Central memory CD8-positive, alpha-beta T cell (primary cell): ENCODE measurements at regions not wholly inside any gene's neighbourhood (a gene's known extent, or its start where the extent isn't known, plus 50 kb on each side); places are given as distances from the start of the nearest gene placed in this dataset.
"Not testable (repeated sequence)": the region's sequence is repeated elsewhere in the genome, so short reads cannot be mapped to it uniquely, and the experiment has no call there.

Experiments used
- ATAC-seq: fragments of 150-1000 bp; cut with Tn5 transposase; replicated peaks from 2 replicates; pipeline ENCODE4 v1.10.0; 2022; ENCODE audit warnings: mild to moderate bottlenecking, moderate FRiP score, moderate number of reproducible peaks; ENCODE audit not compliant: poor library complexity, severe bottlenecking; ENCODE audit errors: extremely low read depth
- DNase-seq, 2 donors: peaks; one replicate each; pipeline ENCODE4 v3.0.0; 2021; ENCODE audit warnings: low spot score in 2 of 2
- H3K27ac Mint-ChIP-seq: one replicate; pipeline ENCODE4 v1.8.0; 2022; ENCODE audit warnings: low read depth, mild to moderate bottlenecking, moderate library complexity, mixed read lengths
- H3K27me3 Mint-ChIP-seq: one replicate; pipeline ENCODE4 v1.8.0; 2022; ENCODE audit warnings: mixed read lengths
- H3K36me3 Mint-ChIP-seq: one replicate; pipeline ENCODE4 v1.8.0; 2022; ENCODE audit warnings: mild to moderate bottlenecking, moderate library complexity, mixed read lengths; ENCODE audit not compliant: insufficient read depth
- H3K4me1 Mint-ChIP-seq: one replicate; pipeline ENCODE4 v1.8.0; 2022; ENCODE audit warnings: mixed read lengths
- H3K4me3 Mint-ChIP-seq: one replicate; pipeline ENCODE4 v1.8.0; 2022; ENCODE audit warnings: mild to moderate bottlenecking, moderate library complexity, mixed read lengths
- H3K9me3 Mint-ChIP-seq: one replicate; pipeline ENCODE4 v1.8.0; 2022; ENCODE audit warnings: mixed read lengths

- H3K27me3 Mint-ChIP-seq = no peaks in the 10 kb centered on the region
- H3K36me3 Mint-ChIP-seq = peaks cover 7% of the 10 kb centered on the region
- H3K27ac Mint-ChIP-seq = no peak overlapping the region
- ATAC-seq (no peak), DNase-seq (no peak)
- no peak overlapping the region for H3K4me3 Mint-ChIP-seq
- H3K9me3 Mint-ChIP-seq = no peaks in the 10 kb centered on the region
- H3K4me1 Mint-ChIP-seq = peaks cover 9% of the 10 kb centered on the region
These were observed 51.1 kb downstream of the DOP1B start for GRCh38 chr21:36207577-36208320.

GRCh38 chr21:36208326-36209013 lies 51.8 kb downstream of the DOP1B start:
- ATAC-seq = no peak
- H3K4me3 Mint-ChIP-seq = no peak overlapping the region
- H3K36me3 Mint-ChIP-seq = peaks cover 7% of the 10 kb centered on the region

GRCh38 chr21:36209626-36210171 lies 53.1 kb downstream of the DOP1B start:
- DNase-seq (peak in 1 of 2 donors; percentile 15), ATAC-seq (no peak)
- Mint-ChIP-seq H3K9me3 (no peaks in the 10 kb centered on the region), H3K36me3 (peaks cover 9% of the 10 kb centered on the region), H3K27ac (no peak overlapping the region), H3K27me3 (no peaks in the 10 kb centered on the region), H3K4me1 (peaks cover 9% of the 10 kb centered on the region), H3K4me3 (no peak overlapping the region)

More at GRCh38 chr21:36208326-36209013, 51.8 kb downstream of the DOP1B start:
- Mint-ChIP-seq H3K4me1 (peaks cover 9% of the 10 kb centered on the region), H3K27me3 (no peaks in the 10 kb centered on the region), H3K27ac (no peak overlapping the region), H3K9me3 (no peaks in the 10 kb centered on the region)
- DNase-seq = no peak

GRCh38 chr21:36210779-36211659 lies 54.4 kb downstream of the DOP1B start:
- H3K9me3 Mint-ChIP-seq = no peaks in the 10 kb centered on the region
- peaks cover 9% of the 10 kb centered on the region for H3K4me1 Mint-ChIP-seq
- H3K4me3 Mint-ChIP-seq = no peak overlapping the region
- peaks cover 9% of the 10 kb centered on the region for H3K36me3 Mint-ChIP-seq
- H3K27me3 Mint-ChIP-seq = no peaks in the 10 kb centered on the region
- no peak overlapping the region for H3K27ac Mint-ChIP-seq
- DNase-seq = no peak
- ATAC-seq = no peak

- peaks cover 16% of the 10 kb centered on the region for H3K36me3 Mint-ChIP-seq
- H3K27me3 Mint-ChIP-seq = no peaks in the 10 kb centered on the region
- H3K4me1 Mint-ChIP-seq = peaks cover 9% of the 10 kb centered on the region
- no peak overlapping the region for H3K4me3 Mint-ChIP-seq
- no peak overlapping the region for H3K27ac Mint-ChIP-seq
- no peak for ATAC-seq
- no peaks in the 10 kb centered on the region for H3K9me3 Mint-ChIP-seq
- DNase-seq = no peak
These were observed 55.3 kb downstream of the DOP1B start for GRCh38 chr21:36211660-36212512.

- no peak for DNase-seq
- H3K36me3 Mint-ChIP-seq = peaks cover 20% of the 10 kb centered on the region
These were observed 55.8 kb downstream of the DOP1B start for GRCh38 chr21:36212513-36212780.

GRCh38 chr21:36214561-36214960 lies 57.9 kb downstream of the DOP1B start:
- DNase-seq (no peak), ATAC-seq (no peak)
- Mint-ChIP-seq H3K4me1 (peaks cover 6% of the 10 kb centered on the region), H3K9me3 (no peaks in the 10 kb centered on the region), H3K27ac (no peak overlapping the region), H3K36me3 (peaks cover 28% of the 10 kb centered on the region), H3K4me3 (no peak overlapping the region), H3K27me3 (no peaks in the 10 kb centered on the region)

More at GRCh38 chr21:36212513-36212780, 55.8 kb downstream of the DOP1B start:
- H3K27me3 Mint-ChIP-seq = no peaks in the 10 kb centered on the region
- H3K9me3 Mint-ChIP-seq = no peaks in the 10 kb centered on the region
- no peak for ATAC-seq
- no peak overlapping the region for H3K4me3 Mint-ChIP-seq
- H3K27ac Mint-ChIP-seq = no peak overlapping the region
- peaks cover 9% of the 10 kb centered on the region for H3K4me1 Mint-ChIP-seq

- Mint-ChIP-seq H3K27ac (no peak overlapping the region), H3K9me3 (no peaks in the 10 kb centered on the region), H3K36me3 (peaks cover 32% of the 10 kb centered on the region), H3K4me3 (no peak overlapping the region), H3K4me1 (no peaks in the 10 kb centered on the region), H3K27me3 (no peaks in the 10 kb centered on the region)
- DNase-seq (no peak), ATAC-seq (no peak)
These were observed 61.1 kb downstream of the DOP1B start for GRCh38 chr21:36217743-36218142.

- Mint-ChIP-seq H3K27me3 (no peaks in the 10 kb centered on the region), H3K4me1 (no peaks in the 10 kb centered on the region), H3K4me3 (no peak overlapping the region), H3K36me3 (peaks cover 37% of the 10 kb centered on the region), H3K27ac (no peak overlapping the region), H3K9me3 (no peaks in the 10 kb centered on the region)
- no peak for ATAC-seq
- DNase-seq = no peak
These were observed 62.1 kb downstream of the DOP1B start for GRCh38 chr21:36218691-36219090.

- Mint-ChIP-seq H3K9me3 (no peaks in the 10 kb centered on the region), H3K27me3 (no peaks in the 10 kb centered on the region), H3K4me3 (no peak overlapping the region), H3K4me1 (no peaks in the 10 kb centered on the region), H3K27ac (no peak overlapping the region), H3K36me3 (peaks cover 33% of the 10 kb centered on the region)
- ATAC-seq (no peak), DNase-seq (no peak)
These were observed 66.8 kb downstream of the DOP1B start for GRCh38 chr21:36223451-36223850.

GRCh38 chr21:36229181-36229580 lies 72.6 kb downstream of the DOP1B start:
- no peaks in the 10 kb centered on the region for H3K27me3 Mint-ChIP-seq
- DNase-seq (no peak), ATAC-seq (no peak)
- no peaks in the 10 kb centered on the region for H3K9me3 Mint-ChIP-seq
- peak overlapping the region; percentile 44 for H3K27ac Mint-ChIP-seq
- H3K4me1 Mint-ChIP-seq = peaks cover 12% of the 10 kb centered on the region
- H3K4me3 Mint-ChIP-seq = no peak overlapping the region
- H3K36me3 Mint-ChIP-seq = peaks cover 19% of the 10 kb centered on the region

GRCh38 chr21:36231444-36231843 lies 74.8 kb downstream of the DOP1B start:
- ATAC-seq, H3K27me3 Mint-ChIP-seq, DNase-seq, H3K4me3 Mint-ChIP-seq, H3K9me3 Mint-ChIP-seq, H3K27ac Mint-ChIP-seq: not testable (repeated sequence)
- Mint-ChIP-seq H3K36me3 (peaks cover 21% of the 10 kb centered on the region), H3K4me1 (peaks cover 14% of the 10 kb centered on the region)
